ENCODE measurements at regions not wholly inside any gene's neighbourhood (a gene's known extent, or its start where the extent isn't known, plus 50 kb on each side); places are given as distances from the start of the nearest gene placed in this dataset.

DNA sequence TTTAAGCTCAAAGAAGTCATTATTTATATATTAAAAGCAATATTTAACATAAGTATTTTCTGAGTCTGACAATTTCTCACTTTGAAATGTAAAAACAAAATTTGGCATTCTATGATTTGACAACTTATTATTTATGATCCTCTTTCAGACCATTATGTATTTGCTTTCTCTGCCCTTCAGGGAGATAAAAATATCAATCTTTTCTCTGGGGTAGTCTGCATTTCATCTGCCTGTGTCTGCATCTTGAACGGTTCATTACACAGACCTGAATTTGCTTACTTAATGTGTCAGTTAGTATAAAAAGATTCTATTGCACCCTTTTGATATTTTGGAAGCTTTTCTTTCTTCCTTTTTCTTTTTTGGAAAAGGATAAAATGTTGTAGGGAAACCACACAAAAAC is 354.0 kb upstream of the RGS17 start:
- Mint-ChIP-seq H3K9me3 (peaks cover 7% of the 10 kb centered on the region), H3K27me3 (ENCODE audit: insufficient read depth, low read depth) (peaks cover 2% of the 10 kb centered on the region), H3K4me1 (peaks cover 4% of the 10 kb centered on the region), H3K27ac (no peak overlapping the region), H3K4me3 (no peak overlapping the region), H3K36me3 (no peaks in the 10 kb centered on the region)
- no peaks in the 10 kb centered on the region for H3K27me3 ChIP-seq
- H3K9me3 ChIP-seq (ENCODE audit: low read depth): no peaks in the 10 kb centered on the region
- H3K4me3 ChIP-seq: no peak overlapping the region
- no peak overlapping the region for H3K27ac ChIP-seq
- H4K20me1 ChIP-seq (ENCODE audit: low read depth): no peaks in the 10 kb centered on the region
- H3K79me2 ChIP-seq (ENCODE audit: low read depth): no peaks in the 10 kb centered on the region
- no peaks in the 10 kb centered on the region for H3F3A ChIP-seq (ENCODE audit: low read depth)
- no peak for DNase-seq (ENCODE audit: low spot score)
- H3K4me2 ChIP-seq: no peak overlapping the region
- no peaks in the 10 kb centered on the region for H3K36me3 ChIP-seq
- no peak overlapping the region for H3K9ac ChIP-seq
- TF ChIP-seq EZH2phosphoT487 (IDR thresholded peaks at IDR 0.05): no peak
- no peak for TF ChIP-seq EZH2 (IDR thresholded peaks at IDR 0.05)
- TF ChIP-seq, protein P1, sequence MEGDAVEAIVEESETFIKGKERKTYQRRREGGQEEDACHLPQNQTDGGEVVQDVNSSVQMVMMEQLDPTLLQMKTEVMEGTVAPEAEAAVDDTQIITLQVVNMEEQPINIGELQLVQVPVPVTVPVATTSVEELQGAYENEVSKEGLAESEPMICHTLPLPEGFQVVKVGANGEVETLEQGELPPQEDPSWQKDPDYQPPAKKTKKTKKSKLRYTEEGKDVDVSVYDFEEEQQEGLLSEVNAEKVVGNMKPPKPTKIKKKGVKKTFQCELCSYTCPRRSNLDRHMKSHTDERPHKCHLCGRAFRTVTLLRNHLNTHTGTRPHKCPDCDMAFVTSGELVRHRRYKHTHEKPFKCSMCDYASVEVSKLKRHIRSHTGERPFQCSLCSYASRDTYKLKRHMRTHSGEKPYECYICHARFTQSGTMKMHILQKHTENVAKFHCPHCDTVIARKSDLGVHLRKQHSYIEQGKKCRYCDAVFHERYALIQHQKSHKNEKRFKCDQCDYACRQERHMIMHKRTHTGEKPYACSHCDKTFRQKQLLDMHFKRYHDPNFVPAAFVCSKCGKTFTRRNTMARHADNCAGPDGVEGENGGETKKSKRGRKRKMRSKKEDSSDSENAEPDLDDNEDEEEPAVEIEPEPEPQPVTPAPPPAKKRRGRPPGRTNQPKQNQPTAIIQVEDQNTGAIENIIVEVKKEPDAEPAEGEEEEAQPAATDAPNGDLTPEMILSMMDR (IDR thresholded peaks at IDR 0.05): no peak
- no peak overlapping the region for H2AFZ ChIP-seq (replicated peaks)
- peaks cover 7% of the 10 kb centered on the region for H3K4me1 ChIP-seq

DNA sequence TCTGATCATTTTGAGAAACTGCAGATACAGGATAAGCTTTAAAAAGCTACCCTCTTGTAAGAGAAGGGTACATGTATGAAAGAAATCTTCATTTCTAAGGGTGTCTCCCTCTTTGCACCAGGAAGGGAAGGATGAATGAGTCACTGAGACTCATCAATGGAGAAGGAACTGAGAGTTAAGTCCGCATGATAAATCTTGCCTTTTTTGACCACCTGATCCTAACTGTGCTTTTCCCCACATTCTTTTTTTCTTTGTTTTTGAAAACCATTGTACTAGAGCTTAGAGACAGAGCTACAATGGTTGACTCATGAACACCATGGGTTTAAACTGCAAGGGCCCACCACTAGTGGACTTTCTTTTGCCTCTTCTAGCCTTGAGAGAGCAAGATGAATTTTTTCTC is 353.0 kb upstream of the RGS17 start:
- Histone ChIP-seq H3F3A (ENCODE audit: low read depth) (no peaks in the 10 kb centered on the region), H2AFZ (replicated peaks) (no peak overlapping the region), H3K9me3 (ENCODE audit: low read depth) (no peaks in the 10 kb centered on the region), H3K79me2 (ENCODE audit: low read depth) (no peaks in the 10 kb centered on the region), H3K4me3 (no peak overlapping the region), H3K27me3 (no peaks in the 10 kb centered on the region), H3K4me2 (no peak overlapping the region), H4K20me1 (ENCODE audit: low read depth) (no peaks in the 10 kb centered on the region), H3K27ac (no peak overlapping the region), H3K36me3 (no peaks in the 10 kb centered on the region), H3K9ac (no peak overlapping the region), H3K4me1 (peaks cover 7% of the 10 kb centered on the region)
- H3K27ac Mint-ChIP-seq: no peak overlapping the region
- TF ChIP-seq EZH2phosphoT487 (IDR thresholded peaks at IDR 0.05): no peak
- TF ChIP-seq EZH2 (IDR thresholded peaks at IDR 0.05): no peak
- TF ChIP-seq, protein P1 (IDR thresholded peaks at IDR 0.05): no peak
- peak; percentile 30 for DNase-seq (ENCODE audit: low spot score)
- H3K36me3 Mint-ChIP-seq: no peaks in the 10 kb centered on the region
- H3K4me1 Mint-ChIP-seq: peaks cover 4% of the 10 kb centered on the region
- no peak overlapping the region for H3K4me3 Mint-ChIP-seq
- peaks cover 7% of the 10 kb centered on the region for H3K9me3 Mint-ChIP-seq
- peaks cover 2% of the 10 kb centered on the region for H3K27me3 Mint-ChIP-seq (ENCODE audit: insufficient read depth, low read depth)

DNA sequence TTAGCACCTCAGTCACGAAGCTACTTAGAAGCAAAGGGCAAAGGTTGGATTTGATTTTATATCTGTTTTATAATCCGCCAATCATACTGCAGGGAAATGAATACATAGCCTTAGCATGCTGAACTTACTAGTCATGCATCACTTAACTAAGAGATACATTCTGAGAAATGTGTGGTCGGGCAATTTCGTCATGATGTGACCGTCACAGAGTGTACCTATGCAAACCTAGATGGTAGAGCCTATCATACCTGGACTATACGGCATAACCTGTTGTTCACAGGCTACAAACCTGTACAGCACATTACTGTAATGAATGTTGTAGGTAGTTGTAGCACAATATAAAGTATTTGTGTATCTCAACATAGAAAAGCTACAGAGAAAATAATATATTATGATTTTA is 345.2 kb upstream of the RGS17 start:
- Histone ChIP-seq H3K4me2 (no peak overlapping the region), H3F3A (ENCODE audit: low read depth) (no peaks in the 10 kb centered on the region), H3K4me1 (no peaks in the 10 kb centered on the region), H3K27me3 (no peaks in the 10 kb centered on the region), H3K4me3 (no peak overlapping the region), H3K9me3 (ENCODE audit: low read depth) (no peaks in the 10 kb centered on the region), H2AFZ (replicated peaks) (no peak overlapping the region), H4K20me1 (ENCODE audit: low read depth) (no peaks in the 10 kb centered on the region), H3K27ac (no peak overlapping the region), H3K79me2 (ENCODE audit: low read depth) (no peaks in the 10 kb centered on the region), H3K36me3 (no peaks in the 10 kb centered on the region), H3K9ac (no peak overlapping the region)
- Mint-ChIP-seq H3K27me3 (ENCODE audit: insufficient read depth, low read depth) (no peaks in the 10 kb centered on the region), H3K4me3 (no peak overlapping the region), H3K36me3 (no peaks in the 10 kb centered on the region), H3K9me3 (no peaks in the 10 kb centered on the region), H3K4me1 (no peaks in the 10 kb centered on the region), H3K27ac (no peak overlapping the region)
- DNase-seq (ENCODE audit: low spot score): no peak
- TF ChIP-seq, protein P1 (IDR thresholded peaks at IDR 0.05): no peak
- TF ChIP-seq EZH2phosphoT487 (IDR thresholded peaks at IDR 0.05) (no peak), EZH2 (IDR thresholded peaks at IDR 0.05) (no peak)

Measured in neural progenitor cell (in vitro differentiated cells).